ENCODE measurements at regions not wholly inside any gene's neighbourhood (a gene's known extent, or its start where the extent isn't known, plus 50 kb on each side); places are given as distances from the start of the nearest gene placed in this dataset.
"Not testable (repeated sequence)": the region's sequence is repeated elsewhere in the genome, so short reads cannot be mapped to it uniquely, and the experiment has no call there.

GRCh38 chr6:2576499-2576898 lies 174.2 kb downstream of the MYLK4 start:
- Histone ChIP-seq H3K36me3 (ENCODE audit: insufficient read depth, low read length) (no peaks in the 10 kb centered on the region), H3K27ac (no peak overlapping the region), H3K9me3 (ENCODE audit: low read depth, low read length) (no peaks in the 10 kb centered on the region), H3K4me3 (no peak overlapping the region), H3K9ac (ENCODE audit: insufficient read length) (no peak overlapping the region)
- no peak for DNase-seq (ENCODE audit: low read depth, low spot score)
- TF ChIP-seq EZH2 (IDR thresholded peaks at IDR 0.05) = no peak
- no peak for TF ChIP-seq POLR2AphosphoS5 (IDR thresholded peaks at IDR 0.05; ENCODE audit: borderline replicate concordance, low read depth, low read length)
- TF ChIP-seq FOXP2 (optimal IDR thresholded peaks at IDR 0.05; ENCODE audit: control extremely low read depth, extremely low read length, insufficient read depth) = no peak

- Histone ChIP-seq H3K9ac (ENCODE audit: insufficient read length) (no peak overlapping the region), H3K4me3 (no peak overlapping the region), H3K27ac (no peak overlapping the region), H3K9me3 (ENCODE audit: low read depth, low read length) (no peaks in the 10 kb centered on the region), H3K36me3 (ENCODE audit: insufficient read depth, low read length) (no peaks in the 10 kb centered on the region)
- TF ChIP-seq EZH2 (IDR thresholded peaks at IDR 0.05) = no peak
- DNase-seq (ENCODE audit: low read depth, low spot score) = no peak
Measured at GRCh38 chr6:2575236-2575635, 175.5 kb downstream of the MYLK4 start.

- H3K27ac ChIP-seq, H3K4me3 ChIP-seq: not testable (repeated sequence)
Measured at GRCh38 chr6:2569420-2569819, 181.3 kb downstream of the MYLK4 start.

GRCh38 chr6:2566048-2566447 lies 184.7 kb downstream of the MYLK4 start:
- no peak overlapping the region for H3K9ac ChIP-seq (ENCODE audit: insufficient read length)
- H3K27ac ChIP-seq = no peak overlapping the region
- H3K36me3 ChIP-seq (ENCODE audit: insufficient read depth, low read length) = no peaks in the 10 kb centered on the region
- no peaks in the 10 kb centered on the region for H3K9me3 ChIP-seq (ENCODE audit: low read depth, low read length)
- TF ChIP-seq EZH2 (IDR thresholded peaks at IDR 0.05) (no peak), POLR2AphosphoS5 (IDR thresholded peaks at IDR 0.05; ENCODE audit: borderline replicate concordance, low read depth, low read length) (no peak), FOXP2 (optimal IDR thresholded peaks at IDR 0.05; ENCODE audit: control extremely low read depth, extremely low read length, insufficient read depth) (no peak)
- H3K4me3 ChIP-seq = no peak overlapping the region
- DNase-seq (ENCODE audit: low read depth, low spot score) = no peak

More at GRCh38 chr6:2569420-2569819, 181.3 kb downstream of the MYLK4 start:
- H3K9ac ChIP-seq (ENCODE audit: insufficient read length); H3K9me3 ChIP-seq (ENCODE audit: low read depth, low read length); H3K36me3 ChIP-seq (ENCODE audit: insufficient read depth, low read length); DNase-seq (ENCODE audit: low read depth, low spot score): not testable (repeated sequence)

GRCh38 chr6:2565499-2565898 lies 185.2 kb downstream of the MYLK4 start:
- TF ChIP-seq FOXP2 (optimal IDR thresholded peaks at IDR 0.05; ENCODE audit: control extremely low read depth, extremely low read length, insufficient read depth) = no peak
- no peak for TF ChIP-seq EZH2 (IDR thresholded peaks at IDR 0.05)
- TF ChIP-seq POLR2AphosphoS5 (IDR thresholded peaks at IDR 0.05; ENCODE audit: borderline replicate concordance, low read depth, low read length) = no peak
- Histone ChIP-seq H3K9me3 (ENCODE audit: low read depth, low read length) (no peaks in the 10 kb centered on the region), H3K4me3 (no peak overlapping the region), H3K36me3 (ENCODE audit: insufficient read depth, low read length) (no peaks in the 10 kb centered on the region), H3K27ac (no peak overlapping the region), H3K9ac (ENCODE audit: insufficient read length) (no peak overlapping the region)
- DNase-seq (ENCODE audit: low read depth, low spot score) = no peak

- no peak overlapping the region for H3K4me3 ChIP-seq
- no peaks in the 10 kb centered on the region for H3K9me3 ChIP-seq (ENCODE audit: low read depth, low read length)
- H3K36me3 ChIP-seq (ENCODE audit: insufficient read depth, low read length) = no peaks in the 10 kb centered on the region
- TF ChIP-seq POLR2AphosphoS5 (IDR thresholded peaks at IDR 0.05; ENCODE audit: borderline replicate concordance, low read depth, low read length) (no peak), EZH2 (IDR thresholded peaks at IDR 0.05) (no peak), FOXP2 (optimal IDR thresholded peaks at IDR 0.05; ENCODE audit: control extremely low read depth, extremely low read length, insufficient read depth) (no peak)
- H3K9ac ChIP-seq (ENCODE audit: insufficient read length) = no peak overlapping the region
- DNase-seq (ENCODE audit: low read depth, low spot score) = no peak
- H3K27ac ChIP-seq = no peak overlapping the region
Measured at GRCh38 chr6:2563635-2564034, 187.1 kb downstream of the MYLK4 start.

GRCh38 chr6:2562721-2563451 lies 187.8 kb downstream of the MYLK4 start:
- DNase-seq (ENCODE audit: low read depth, low spot score) = no peak
- no peak overlapping the region for H3K4me3 ChIP-seq
- H3K9me3 ChIP-seq (ENCODE audit: low read depth, low read length) = no peaks in the 10 kb centered on the region
- no peak overlapping the region for H3K27ac ChIP-seq
- no peak for TF ChIP-seq FOXP2 (optimal IDR thresholded peaks at IDR 0.05; ENCODE audit: control extremely low read depth, extremely low read length, insufficient read depth)
- no peak for TF ChIP-seq POLR2AphosphoS5 (IDR thresholded peaks at IDR 0.05; ENCODE audit: borderline replicate concordance, low read depth, low read length)
- no peak for TF ChIP-seq EZH2 (IDR thresholded peaks at IDR 0.05)
- no peak overlapping the region for H3K9ac ChIP-seq (ENCODE audit: insufficient read length)
- H3K36me3 ChIP-seq (ENCODE audit: insufficient read depth, low read length) = no peaks in the 10 kb centered on the region

GRCh38 chr6:2560917-2561698 lies 189.6 kb downstream of the MYLK4 start:
- no peak for DNase-seq (ENCODE audit: low read depth, low spot score)
- no peak overlapping the region for H3K27ac ChIP-seq
- H3K4me3 ChIP-seq = no peak overlapping the region
- no peaks in the 10 kb centered on the region for H3K9me3 ChIP-seq (ENCODE audit: low read depth, low read length)
- no peak for TF ChIP-seq POLR2AphosphoS5 (IDR thresholded peaks at IDR 0.05; ENCODE audit: borderline replicate concordance, low read depth, low read length)
- no peak for TF ChIP-seq FOXP2 (optimal IDR thresholded peaks at IDR 0.05; ENCODE audit: control extremely low read depth, extremely low read length, insufficient read depth)
- TF ChIP-seq EZH2 (IDR thresholded peaks at IDR 0.05) = no peak
- H3K36me3 ChIP-seq (ENCODE audit: insufficient read depth, low read length) = no peaks in the 10 kb centered on the region
- H3K9ac ChIP-seq (ENCODE audit: insufficient read length) = no peak overlapping the region
